Testis (tissue), 2 donors: ENCODE measurements at regions not wholly inside any gene's neighbourhood (a gene's known extent, or its start where the extent isn't known, plus 50 kb on each side); places are given as distances from the start of the nearest gene placed in this dataset.

Source experiments
- CTCF ChIP-seq, 3 experiments: fragments of 450-650 bp in 2 of 3; fragments of 200-600 bp in 1 of 3; sonication (generic) in 1 of 3; IDR thresholded peaks; one replicate each; pipeline ENCODE4 v1.5.1; 2016 to 2019; ENCODE audit warnings: antibody characterized with exemption in 3 of 3, mild to moderate bottlenecking in 2 of 3, moderate library complexity in 1 of 3
- POLR2A ChIP-seq: fragments of 450-650 bp; IDR thresholded peaks from one replicate; pipeline ENCODE4 v1.6.1; 2017; ENCODE audit warnings: antibody characterized with exemption, mild to moderate bottlenecking, moderate library complexity

- TF ChIP-seq CTCF (IDR thresholded peaks at IDR 0.05), result no peak
- no peak for TF ChIP-seq POLR2A
Measured at GRCh38 chr20:39110819-39111136, 148.6 kb downstream of the DHX35 start.
